HG03571 (cell line): ENCODE measurements at regions not wholly inside any gene's neighbourhood (a gene's known extent, or its start where the extent isn't known, plus 50 kb on each side); places are given as distances from the start of the nearest gene placed in this dataset.

Source experiments
- ATAC-seq: cut with Tn5 transposase; IDR thresholded peaks from one replicate; pipeline ENCODE4 v1.9.1; 2021; ENCODE audit not compliant: unreplicated experiment

- no peak for ATAC-seq
Observed at GRCh38 chr4:152038238-152038637, 277.4 kb upstream of the GATB start.

- ATAC-seq = no peak
Observed at GRCh38 chr4:152037435-152037834, 276.6 kb upstream of the GATB start.

- no peak for ATAC-seq
Observed at GRCh38 chr4:152033621-152034020, 272.8 kb upstream of the GATB start.

DNA sequence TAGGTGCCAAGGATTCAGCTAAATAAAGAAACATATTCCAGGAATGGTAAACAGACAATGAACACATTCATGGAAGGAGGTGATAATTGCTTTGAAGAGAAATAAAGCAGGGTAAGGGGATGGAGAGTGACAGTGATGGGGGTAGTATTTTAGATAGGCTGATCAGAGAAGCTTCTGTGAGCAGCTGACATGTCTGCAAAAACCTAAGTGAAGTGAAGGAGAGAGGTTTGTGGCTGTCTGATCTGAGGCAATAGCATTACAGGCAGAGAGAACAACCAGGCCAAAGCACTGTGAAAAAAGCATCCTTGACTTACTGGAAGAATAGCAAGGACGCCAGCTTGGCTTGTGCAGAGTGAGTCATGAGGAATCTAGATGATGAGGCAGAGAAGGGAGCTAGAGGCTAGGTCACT, 271.9 kb upstream of the GATB start:
- no peak for ATAC-seq

DNA sequence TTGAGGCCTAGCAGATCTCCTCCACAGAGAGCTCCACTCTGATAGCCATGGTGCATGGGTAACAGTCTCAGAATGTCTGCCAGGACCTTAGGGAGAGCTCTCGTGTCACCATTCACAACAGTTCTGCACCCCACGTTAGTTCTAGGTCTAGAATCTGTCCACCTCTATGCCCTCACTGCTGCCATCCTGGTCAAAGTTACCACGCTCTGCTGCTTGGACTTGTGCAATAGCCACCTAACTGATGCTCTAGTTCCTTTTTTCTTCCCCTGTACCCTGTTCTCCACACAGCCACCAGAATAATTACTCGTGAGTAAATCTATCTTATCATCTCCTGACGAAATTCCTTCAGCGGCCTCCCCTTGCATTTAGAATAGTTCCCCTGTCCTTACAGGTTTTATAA, 268.8 kb upstream of the GATB start:
- no peak for ATAC-seq

GRCh38 chr4:152028131-152028530, 267.3 kb upstream of the GATB start:
- ATAC-seq = no peak

- no peak for ATAC-seq
Observed at GRCh38 chr4:152024881-152025280, 264.1 kb upstream of the GATB start.

DNA sequence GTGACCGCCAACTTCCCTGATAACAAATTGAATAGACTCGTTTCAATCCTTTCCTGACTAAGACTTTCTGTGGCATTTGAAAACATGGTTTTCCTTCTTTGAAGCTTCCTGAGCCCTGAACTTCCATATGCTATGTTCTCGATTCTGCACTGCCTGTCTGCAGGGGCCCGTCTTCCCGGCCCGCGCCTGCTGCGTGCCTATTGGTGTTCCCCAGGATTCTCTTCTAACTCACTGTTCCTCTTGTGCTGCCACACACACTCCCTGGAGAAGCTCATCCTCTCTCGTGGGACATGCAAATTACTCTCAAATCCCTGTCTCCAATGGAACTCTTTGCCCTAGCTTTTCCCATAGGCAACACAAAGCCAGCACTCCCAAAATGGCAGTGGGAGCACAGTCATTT, 262.9 kb upstream of the GATB start:
- ATAC-seq = no peak

DNA sequence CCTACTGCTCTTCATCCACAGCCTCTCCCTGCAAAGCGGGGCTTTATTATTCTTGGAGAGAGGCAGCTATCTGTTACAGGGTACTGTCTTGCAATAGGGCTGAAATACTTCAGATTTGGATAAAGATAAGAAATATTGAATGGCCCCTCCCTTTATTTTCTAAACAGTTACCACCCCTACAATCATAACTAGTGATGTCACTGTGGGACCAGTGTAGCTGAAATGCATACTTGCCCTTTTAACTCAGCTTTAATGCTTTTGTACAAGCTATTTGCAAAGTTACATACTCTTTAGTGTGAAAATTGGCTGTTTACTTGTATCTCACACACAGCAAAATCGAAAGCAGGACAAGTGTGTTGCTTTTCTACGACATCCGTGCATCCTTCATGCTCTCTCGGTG, 261.7 kb upstream of the GATB start:
- no peak for ATAC-seq

GRCh38 chr4:152021788-152022438, 261.1 kb upstream of the GATB start:
- ATAC-seq = no peak

GRCh38 chr4:152020073-152020472, 259.3 kb upstream of the GATB start:
- ATAC-seq = no peak

- ATAC-seq = no peak
Observed at GRCh38 chr4:152016303-152016620, 255.5 kb upstream of the GATB start.

GRCh38 chr4:152015597-152016302, 254.9 kb upstream of the GATB start:
- no peak for ATAC-seq

DNA sequence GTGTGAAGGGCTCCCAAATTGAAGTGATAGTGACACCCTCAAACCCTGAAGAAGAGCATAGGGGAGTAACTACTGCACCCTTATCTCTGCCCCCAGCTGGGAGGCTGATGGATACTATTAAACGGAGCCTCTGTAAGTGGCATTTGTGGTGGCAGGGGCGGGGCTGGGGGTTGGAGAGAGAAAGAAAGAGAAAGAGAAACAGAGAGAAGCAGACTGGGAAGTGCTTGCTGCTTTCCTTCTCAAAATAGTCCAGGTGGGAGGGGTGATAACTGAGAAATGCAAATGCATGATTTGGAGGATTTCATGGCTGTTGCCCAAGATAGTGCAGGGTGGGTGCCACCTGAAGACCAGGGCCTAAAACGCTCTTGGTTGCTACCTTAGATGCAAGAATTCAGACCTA, 253.5 kb upstream of the GATB start:
- ATAC-seq = peak; percentile 78

- ATAC-seq = no peak
Observed at GRCh38 chr4:152011469-152011868, 250.7 kb upstream of the GATB start.

DNA sequence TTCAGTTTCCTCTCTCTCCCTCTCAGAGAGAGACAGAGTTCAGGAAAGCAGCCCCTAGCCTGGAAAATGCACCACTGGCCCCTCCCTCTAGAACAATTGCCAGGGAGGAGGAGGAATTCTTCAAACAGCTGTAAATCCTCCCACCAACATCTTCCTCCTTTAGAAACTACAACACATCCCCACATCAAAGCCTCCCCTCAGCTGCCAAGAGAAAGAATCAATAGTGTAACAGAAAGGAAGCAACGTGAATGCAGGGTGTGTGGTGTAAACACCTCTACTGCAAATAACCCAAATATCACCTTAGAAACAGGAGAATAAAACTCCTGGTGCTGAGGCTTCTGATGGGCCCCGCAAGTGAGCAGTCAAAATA, 249.9 kb upstream of the GATB start:
- no peak for ATAC-seq

- ATAC-seq = no peak
Observed at GRCh38 chr4:152009983-152010709, 249.3 kb upstream of the GATB start.

GRCh38 chr4:152009031-152009670, 248.3 kb upstream of the GATB start:
- ATAC-seq = no peak

GRCh38 chr4:152007111-152007510, 246.3 kb upstream of the GATB start:
- ATAC-seq = no peak

GRCh38 chr4:152004801-152005200, 244.0 kb upstream of the GATB start:
- ATAC-seq = no peak

DNA sequence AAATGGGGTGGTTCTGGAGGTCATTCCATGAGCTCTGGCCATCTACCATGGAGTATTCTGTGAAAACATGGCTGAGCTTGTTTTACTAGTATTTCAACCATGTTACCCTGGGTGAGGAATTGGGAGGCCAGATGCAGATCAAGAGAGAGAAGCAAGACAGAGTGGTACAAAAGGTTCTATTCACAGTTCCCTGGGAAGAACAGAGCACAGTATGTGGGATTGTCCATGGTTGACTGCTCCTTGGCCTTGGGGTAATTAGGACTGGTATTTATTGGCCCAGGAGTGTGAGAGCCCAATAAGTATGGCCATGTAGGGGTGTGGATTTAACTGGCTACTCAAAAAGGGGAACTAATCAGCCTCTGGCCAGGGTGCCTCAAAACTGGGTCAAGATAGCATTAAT, 239.7 kb upstream of the GATB start:
- no peak for ATAC-seq

GRCh38 chr4:151998723-151999122, 237.9 kb upstream of the GATB start:
- ATAC-seq = no peak
